ENCODE measurements at regions not wholly inside any gene's neighbourhood (a gene's known extent, or its start where the extent isn't known, plus 50 kb on each side); places are given as distances from the start of the nearest gene placed in this dataset.

DNA sequence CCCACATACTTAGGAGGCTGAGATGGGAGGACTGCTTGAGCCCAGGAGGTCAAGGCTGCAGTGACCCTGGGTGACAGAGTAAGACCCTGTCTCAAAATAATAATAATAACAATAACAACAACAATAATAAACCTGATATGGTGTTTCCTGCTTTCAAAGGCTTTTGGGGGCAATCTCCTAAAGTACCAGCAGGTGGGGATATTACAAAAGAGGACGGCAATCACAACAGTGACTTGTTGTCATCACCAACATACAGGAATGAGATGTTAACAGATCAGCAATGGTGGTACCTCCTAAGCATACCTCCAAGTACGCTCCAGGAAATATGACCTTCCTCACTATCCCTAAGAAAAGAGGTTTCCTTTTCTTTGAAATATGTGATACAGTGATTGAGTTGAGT, 91.1 kb upstream of the RNF180 start:
- Mint-ChIP-seq H3K9me3 (ENCODE audit: low read depth) (peaks cover 3% of the 10 kb centered on the region), H3K4me1 (ENCODE audit: low read depth) (no peaks in the 10 kb centered on the region), H3K27me3 (ENCODE audit: low read depth) (peaks cover 14% of the 10 kb centered on the region), H3K36me3 (ENCODE audit: low read depth) (no peaks in the 10 kb centered on the region), H3K27ac (ENCODE audit: unreplicated experiment) (no peak overlapping the region), H3K4me3 (ENCODE audit: unreplicated experiment) (no peak overlapping the region)
- TF ChIP-seq, protein P1, sequence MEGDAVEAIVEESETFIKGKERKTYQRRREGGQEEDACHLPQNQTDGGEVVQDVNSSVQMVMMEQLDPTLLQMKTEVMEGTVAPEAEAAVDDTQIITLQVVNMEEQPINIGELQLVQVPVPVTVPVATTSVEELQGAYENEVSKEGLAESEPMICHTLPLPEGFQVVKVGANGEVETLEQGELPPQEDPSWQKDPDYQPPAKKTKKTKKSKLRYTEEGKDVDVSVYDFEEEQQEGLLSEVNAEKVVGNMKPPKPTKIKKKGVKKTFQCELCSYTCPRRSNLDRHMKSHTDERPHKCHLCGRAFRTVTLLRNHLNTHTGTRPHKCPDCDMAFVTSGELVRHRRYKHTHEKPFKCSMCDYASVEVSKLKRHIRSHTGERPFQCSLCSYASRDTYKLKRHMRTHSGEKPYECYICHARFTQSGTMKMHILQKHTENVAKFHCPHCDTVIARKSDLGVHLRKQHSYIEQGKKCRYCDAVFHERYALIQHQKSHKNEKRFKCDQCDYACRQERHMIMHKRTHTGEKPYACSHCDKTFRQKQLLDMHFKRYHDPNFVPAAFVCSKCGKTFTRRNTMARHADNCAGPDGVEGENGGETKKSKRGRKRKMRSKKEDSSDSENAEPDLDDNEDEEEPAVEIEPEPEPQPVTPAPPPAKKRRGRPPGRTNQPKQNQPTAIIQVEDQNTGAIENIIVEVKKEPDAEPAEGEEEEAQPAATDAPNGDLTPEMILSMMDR (IDR thresholded peaks at IDR 0.05) = peak; percentile 82
- no peak for DNase-seq (ENCODE audit: low spot score)

DNA sequence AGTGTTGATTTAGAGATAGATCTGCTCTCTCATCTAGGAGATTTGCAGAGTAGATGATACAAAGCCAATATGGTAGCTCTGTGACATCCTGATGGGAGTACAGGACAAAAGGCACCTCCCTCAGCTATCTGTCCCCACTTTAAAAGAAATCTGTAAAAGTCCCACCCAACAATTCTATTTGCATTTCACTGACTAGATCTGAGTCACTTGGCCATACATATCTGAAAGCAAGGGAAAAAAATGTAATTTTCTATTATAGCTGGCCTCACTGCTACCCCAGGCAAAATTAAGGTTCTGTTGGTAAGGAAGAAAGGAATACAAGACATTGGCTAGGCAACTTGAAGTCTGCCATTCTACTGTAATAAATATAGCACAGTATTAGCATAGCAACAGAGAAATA, 96.2 kb upstream of the RNF180 start:
- no peaks in the 10 kb centered on the region for H3K4me1 Mint-ChIP-seq (ENCODE audit: low read depth)
- TF ChIP-seq, protein P1 (IDR thresholded peaks at IDR 0.05) = no peak
- no peaks in the 10 kb centered on the region for H3K36me3 Mint-ChIP-seq (ENCODE audit: low read depth)
- no peak overlapping the region for H3K27ac Mint-ChIP-seq (ENCODE audit: unreplicated experiment)
- H3K4me3 Mint-ChIP-seq (ENCODE audit: unreplicated experiment) = no peak overlapping the region
- H3K27me3 Mint-ChIP-seq (ENCODE audit: low read depth) = peaks cover 16% of the 10 kb centered on the region
- peaks cover 4% of the 10 kb centered on the region for H3K9me3 Mint-ChIP-seq (ENCODE audit: low read depth)
- no peak for DNase-seq (ENCODE audit: low spot score)

DNA sequence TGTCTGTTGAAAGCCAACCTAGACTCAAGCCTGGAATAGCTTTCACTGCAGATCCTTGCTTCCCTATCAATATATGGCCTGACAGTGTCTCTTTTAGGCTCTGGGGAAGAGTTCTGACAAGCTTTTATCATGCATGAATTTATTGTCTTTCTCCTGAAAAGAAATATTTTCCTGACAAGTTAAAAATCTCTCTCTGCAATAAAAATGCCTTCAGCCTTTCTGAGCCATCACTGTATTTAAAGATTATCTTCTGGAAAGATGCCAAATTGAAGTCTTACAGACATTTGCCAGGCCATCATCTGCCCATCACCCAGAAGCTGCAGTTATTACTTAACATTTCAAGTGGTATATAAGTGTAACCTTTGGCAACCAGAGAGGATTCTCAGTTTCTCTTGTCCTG, 88.1 kb upstream of the HTR1A start:
- Mint-ChIP-seq H3K9me3 (ENCODE audit: low read depth) (peaks cover 26% of the 10 kb centered on the region), H3K4me3 (ENCODE audit: unreplicated experiment) (no peak overlapping the region), H3K27ac (ENCODE audit: unreplicated experiment) (no peak overlapping the region), H3K4me1 (ENCODE audit: low read depth) (no peaks in the 10 kb centered on the region), H3K36me3 (ENCODE audit: low read depth) (no peaks in the 10 kb centered on the region), H3K27me3 (ENCODE audit: low read depth) (peaks cover 2% of the 10 kb centered on the region)
- DNase-seq (ENCODE audit: low spot score) = no peak
- TF ChIP-seq, protein P1 (IDR thresholded peaks at IDR 0.05) = no peak

DNA sequence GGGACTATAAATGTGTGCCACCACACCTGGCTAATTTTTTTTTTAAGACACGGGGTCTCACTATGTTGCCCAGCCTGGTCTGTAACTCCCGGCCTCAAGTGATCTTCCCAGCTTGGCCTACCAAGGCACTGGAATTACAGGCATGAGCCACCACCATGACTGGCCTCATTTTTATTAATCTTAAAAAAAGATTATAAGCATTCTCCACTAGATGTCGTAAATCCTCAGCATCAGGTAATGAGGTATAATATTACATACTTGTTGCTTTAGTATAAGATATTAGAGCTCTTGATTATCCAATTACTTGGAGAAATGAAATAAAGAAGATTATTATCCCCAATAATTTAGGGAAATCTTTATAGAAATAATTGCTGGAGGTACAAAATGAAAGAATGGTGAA, 78.2 kb upstream of the HTR1A start:
- Mint-ChIP-seq H3K36me3 (ENCODE audit: low read depth) (no peaks in the 10 kb centered on the region), H3K4me1 (ENCODE audit: low read depth) (no peaks in the 10 kb centered on the region), H3K27me3 (ENCODE audit: low read depth) (no peaks in the 10 kb centered on the region), H3K9me3 (ENCODE audit: low read depth) (peaks cover 37% of the 10 kb centered on the region), H3K27ac (ENCODE audit: unreplicated experiment) (no peak overlapping the region), H3K4me3 (ENCODE audit: unreplicated experiment) (no peak overlapping the region)
- TF ChIP-seq, protein P1 (IDR thresholded peaks at IDR 0.05) = peak; percentile 18
- DNase-seq (ENCODE audit: low spot score) = no peak

DNA sequence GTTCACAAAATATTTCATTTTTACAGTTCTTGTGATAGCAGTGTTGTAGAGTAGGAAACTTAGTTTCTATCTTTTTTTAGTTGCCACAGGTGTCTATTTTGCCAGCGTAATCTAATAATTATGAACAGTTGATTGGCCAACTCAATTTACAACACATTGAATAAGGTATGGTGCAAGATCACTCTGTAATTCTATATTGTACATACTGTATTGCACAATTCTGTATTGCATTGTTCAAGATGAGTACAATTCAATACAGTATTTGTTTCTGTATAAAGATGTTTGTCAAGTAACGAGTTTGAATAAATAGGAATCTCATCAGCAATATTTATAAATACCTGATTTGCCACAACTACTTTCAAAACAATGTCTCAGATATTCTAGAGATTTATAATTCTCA, 64.2 kb upstream of the HTR1A start:
- Mint-ChIP-seq H3K36me3 (ENCODE audit: low read depth) (no peaks in the 10 kb centered on the region), H3K27ac (ENCODE audit: unreplicated experiment) (no peak overlapping the region), H3K9me3 (ENCODE audit: low read depth) (no peaks in the 10 kb centered on the region), H3K4me1 (ENCODE audit: low read depth) (no peaks in the 10 kb centered on the region), H3K27me3 (ENCODE audit: low read depth) (no peaks in the 10 kb centered on the region), H3K4me3 (ENCODE audit: unreplicated experiment) (no peak overlapping the region)
- TF ChIP-seq, protein P1 (IDR thresholded peaks at IDR 0.05) = no peak
- no peak for DNase-seq (ENCODE audit: low spot score)
